PFSK-1 (cell line): ENCODE measurements at regions not wholly inside any gene's neighbourhood (a gene's known extent, or its start where the extent isn't known, plus 50 kb on each side); places are given as distances from the start of the nearest gene placed in this dataset.
A peak's percentile ranks its signal among the peaks of the same experiment; 100 is the strongest.

Source experiments
- POLR2AphosphoS5 ChIP-seq: IDR thresholded peaks from 2 replicates; pipeline ENCODE4 v1.6.1; 2012; ENCODE audit warnings: low read depth, mild to moderate bottlenecking, control low read depth, low read length, moderate library complexity
- REST ChIP-seq, 2 experiments: IDR thresholded peaks; 2 replicates each; pipeline versions ENCODE4 v1.6.1 to v1.8.0; 2011 to 2012; ENCODE audit warnings: low read depth in 2 of 2, low read length in 2 of 2, control low read depth in 1 of 2, inconsistent platforms in 1 of 2, mild to moderate bottlenecking in 1 of 2, moderate library complexity in 1 of 2; ENCODE audit not compliant: insufficient read depth in 1 of 2
- SIN3A ChIP-seq: IDR thresholded peaks from 2 replicates; pipeline ENCODE4 v1.6.1; 2012; ENCODE audit warnings: mild to moderate bottlenecking, low read length, moderate library complexity, borderline replicate concordance; ENCODE audit not compliant: insufficient read depth
- TAF1 ChIP-seq: IDR thresholded peaks from 2 replicates; pipeline ENCODE4 v1.6.1; 2012; ENCODE audit warnings: low read length, control low read depth, borderline replicate concordance; ENCODE audit not compliant: insufficient read depth

- TF ChIP-seq TAF1 (0 out of 2 replicates have a peak, but pooled peaks have one; percentile 32), POLR2AphosphoS5 (no peak), SIN3A (no peak), REST (IDR thresholded peaks at IDR 0.05; ENCODE audit: insufficient read depth in 1 of 2, low read depth in 2 of 2, low read length in 2 of 2) (no peak)
Measured at GRCh38 chr6:41424370-41425058, 89.1 kb downstream of the NCR2 start.
